SW 1271 (cell line): ENCODE measurements at regions not wholly inside any gene's neighbourhood (a gene's known extent, or its start where the extent isn't known, plus 50 kb on each side); places are given as distances from the start of the nearest gene placed in this dataset.
"Not testable (repeated sequence)": the region's sequence is repeated elsewhere in the genome, so short reads cannot be mapped to it uniquely, and the experiment has no call there.

Experiments
- DNase-seq, 2 experiments: peaks; one replicate each; lab custom pipeline; 2025; lab: John Stamatoyannopoulos, UW

DNA sequence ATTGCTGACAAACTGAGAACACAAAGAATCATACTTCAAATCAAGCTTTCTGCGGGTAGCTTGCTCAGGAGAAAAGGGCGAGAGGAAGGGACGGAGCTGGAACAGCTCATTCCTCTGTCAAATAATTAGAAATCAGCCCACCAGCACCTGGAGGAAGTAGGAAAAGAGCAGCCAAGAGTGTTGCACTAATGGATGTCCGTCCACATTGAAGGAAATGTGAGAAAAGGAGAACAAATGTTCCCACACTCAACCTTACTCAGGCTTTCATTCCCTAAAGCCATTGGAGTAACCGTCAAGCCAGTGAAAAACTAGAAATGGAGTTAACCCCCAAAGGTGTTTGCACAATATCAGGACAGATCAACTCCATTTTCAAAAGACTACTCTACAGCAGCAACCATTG, 233.0 kb upstream of the PRKD1 start:
- DNase-seq = no peak

DNA sequence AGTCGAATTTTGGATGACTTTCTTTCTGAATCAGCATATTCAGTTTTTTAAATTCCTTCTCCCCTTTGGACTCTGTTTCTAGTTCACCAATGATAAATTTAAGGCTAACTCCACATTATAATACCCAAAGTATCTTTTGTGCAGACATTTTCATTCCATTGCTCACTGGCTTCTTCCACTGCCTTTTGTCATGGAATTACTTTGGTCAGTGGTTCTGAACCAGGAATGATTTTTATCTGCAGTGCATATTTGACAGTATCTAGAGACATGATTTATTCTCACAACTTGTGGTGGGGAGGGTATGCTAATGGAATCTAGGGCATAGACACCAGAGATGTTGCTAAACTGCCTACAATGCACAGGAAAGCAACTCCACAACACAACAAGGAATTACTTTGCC, 234.4 kb upstream of the PRKD1 start:
- no peak for DNase-seq

DNA sequence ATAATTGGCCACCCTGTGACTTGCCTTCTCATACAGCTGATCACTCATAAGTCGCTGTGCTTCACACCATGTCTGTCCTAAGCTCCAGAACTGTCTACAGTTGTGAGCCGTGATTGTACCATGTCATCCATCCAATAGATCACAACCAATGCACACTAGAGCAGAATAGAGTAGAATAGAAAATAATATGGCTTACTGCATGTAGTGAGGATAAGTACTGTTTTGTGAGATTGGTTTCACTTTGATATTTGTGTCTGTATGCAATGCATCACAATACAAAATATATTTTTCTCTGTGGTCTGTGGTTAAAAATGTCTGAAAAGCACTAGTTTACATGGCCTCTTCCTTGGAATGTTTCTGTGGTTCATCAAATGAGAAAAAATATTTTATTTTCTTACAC, 237.6 kb upstream of the PRKD1 start:
- no peak for DNase-seq

DNA sequence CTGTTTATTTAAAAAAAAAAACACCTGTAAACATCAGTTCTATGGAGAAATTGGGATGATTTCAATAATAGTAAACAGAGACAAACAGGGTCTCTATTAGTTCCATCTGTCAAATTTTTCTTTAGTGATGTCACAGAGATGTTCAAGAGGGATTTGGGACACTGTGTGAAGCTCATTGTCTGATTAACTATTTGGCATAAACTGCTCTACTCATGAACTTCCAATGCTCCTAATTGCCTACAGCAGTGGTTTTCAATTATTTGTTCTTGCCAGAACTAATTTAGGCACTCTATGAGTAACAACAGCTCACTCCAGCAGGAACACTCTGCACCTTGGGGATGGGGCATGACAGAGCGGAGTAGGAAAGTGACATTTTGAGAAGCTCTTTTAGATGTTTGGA, 250.1 kb upstream of the PRKD1 start:
- DNase-seq = no peak

DNA sequence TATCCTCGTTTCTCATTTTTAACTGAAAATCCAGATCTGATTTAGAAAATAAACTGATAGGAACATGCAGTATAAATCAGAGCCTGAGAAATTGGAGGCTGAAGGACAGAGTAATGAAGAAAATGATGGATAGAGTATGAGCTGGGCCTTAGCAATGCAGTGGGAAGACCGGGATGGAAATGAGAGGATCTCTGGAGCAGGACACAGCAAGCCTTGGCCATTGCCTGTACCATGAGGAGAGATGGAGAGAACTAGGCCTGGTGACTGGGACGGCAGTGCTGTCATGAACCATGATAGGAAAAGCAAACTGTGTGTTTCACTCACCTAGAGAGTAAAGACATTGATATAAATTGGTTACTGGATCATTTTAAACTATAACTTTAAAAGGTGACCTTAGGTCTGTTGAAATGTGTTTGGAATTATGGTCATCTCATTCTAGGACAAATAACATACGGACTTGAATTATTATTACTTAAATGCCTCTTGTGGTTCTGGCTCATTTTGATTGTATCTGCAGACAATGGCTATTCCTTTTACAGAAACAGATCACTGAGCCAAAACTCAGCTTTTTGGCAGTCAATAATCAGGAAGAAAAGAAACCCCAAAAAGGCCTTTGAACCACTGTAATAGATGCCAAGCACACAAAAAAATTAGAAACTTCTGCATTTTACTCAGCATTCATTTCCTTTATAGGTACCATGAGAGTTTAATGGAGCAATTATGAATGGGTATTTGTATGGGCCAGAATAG, 251.9 kb upstream of the PRKD1 start:
- no peak for DNase-seq

DNA sequence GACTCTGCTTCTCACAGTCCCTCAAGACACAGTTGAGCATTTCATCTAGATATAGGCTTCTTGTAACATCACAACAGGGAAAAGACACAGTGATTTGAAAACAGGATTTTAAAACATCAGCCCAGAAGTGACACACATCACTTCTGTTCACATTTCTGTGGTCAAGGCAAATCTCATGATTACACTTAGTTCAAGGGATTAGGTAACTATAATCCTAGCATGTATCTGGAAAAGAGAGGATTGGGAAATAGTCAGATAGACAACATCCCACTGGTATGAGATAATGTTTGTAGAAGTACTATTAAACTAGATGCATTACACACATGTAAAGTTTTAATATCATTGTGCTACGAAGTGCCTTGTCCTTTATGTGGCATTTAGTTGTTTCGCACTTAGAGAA, 252.6 kb upstream of the PRKD1 start:
- no peak for DNase-seq

DNA sequence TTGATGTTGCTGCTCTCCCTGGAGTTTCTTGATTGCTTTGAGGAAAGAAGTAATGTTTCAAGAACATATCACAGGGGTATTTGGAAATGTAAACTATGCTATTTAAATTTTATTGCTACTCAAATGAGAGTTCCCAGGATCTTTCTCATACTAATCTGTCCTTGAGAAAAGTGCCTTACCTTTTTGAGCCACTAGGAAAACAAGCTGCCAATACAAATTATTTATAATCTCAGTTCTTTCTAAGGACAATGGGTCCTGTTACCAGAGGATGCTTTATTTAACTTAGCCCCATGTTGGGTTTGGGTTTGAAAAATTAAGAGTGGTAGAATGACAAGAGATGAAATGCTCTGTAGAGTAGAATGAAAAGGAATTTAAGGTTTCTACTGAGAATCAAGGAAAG, 258.2 kb upstream of the PRKD1 start:
- no peak for DNase-seq

DNA sequence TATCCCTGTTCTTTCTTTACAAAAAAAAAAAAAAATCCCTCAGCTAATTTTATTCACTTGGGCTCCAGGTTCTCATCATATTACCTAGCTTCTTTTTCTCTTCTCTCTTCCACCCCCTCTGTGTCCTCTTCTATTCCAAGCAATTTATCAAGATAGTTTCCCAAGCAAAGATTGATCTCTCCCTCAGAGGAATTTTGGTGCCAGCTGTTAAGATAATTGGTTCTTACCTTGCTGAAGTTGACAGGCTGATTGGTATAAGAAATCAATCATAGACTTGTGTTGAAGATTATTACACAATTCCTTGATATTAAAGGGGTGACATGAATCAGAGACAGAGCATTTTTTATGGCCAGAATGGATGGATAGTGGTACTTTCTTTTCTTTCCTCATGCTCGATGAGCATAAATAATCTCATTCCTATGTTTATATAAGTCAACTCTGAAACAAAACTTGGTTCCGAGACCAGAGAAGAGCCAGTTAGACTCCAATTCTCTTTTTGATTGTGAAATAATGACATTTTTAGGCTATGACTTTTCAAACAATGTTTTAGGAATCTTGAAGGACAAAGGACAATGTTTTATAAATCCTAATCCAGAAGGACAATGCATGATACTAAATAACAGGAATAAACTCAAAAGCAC, 264.1 kb upstream of the PRKD1 start:
- no peak for DNase-seq

DNA sequence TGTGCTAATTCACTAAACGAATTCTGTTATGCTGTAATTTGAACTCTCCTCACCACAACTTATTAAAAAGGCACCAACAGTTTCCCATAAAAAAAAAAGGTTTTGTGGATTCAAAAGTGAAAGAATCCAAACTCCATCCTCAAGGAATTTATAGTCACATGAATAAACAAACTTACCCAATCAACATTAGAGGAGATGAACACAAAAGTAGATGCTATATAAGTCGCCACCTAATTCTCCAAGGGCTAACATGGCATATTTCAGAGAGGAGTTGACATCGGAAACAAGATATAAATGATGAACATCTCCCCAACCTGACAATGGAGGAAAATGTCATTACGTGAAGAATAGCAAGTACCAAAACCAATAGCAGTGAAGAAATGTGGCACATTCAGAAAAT, 265.5 kb upstream of the PRKD1 start:
- DNase-seq = no peak

DNA sequence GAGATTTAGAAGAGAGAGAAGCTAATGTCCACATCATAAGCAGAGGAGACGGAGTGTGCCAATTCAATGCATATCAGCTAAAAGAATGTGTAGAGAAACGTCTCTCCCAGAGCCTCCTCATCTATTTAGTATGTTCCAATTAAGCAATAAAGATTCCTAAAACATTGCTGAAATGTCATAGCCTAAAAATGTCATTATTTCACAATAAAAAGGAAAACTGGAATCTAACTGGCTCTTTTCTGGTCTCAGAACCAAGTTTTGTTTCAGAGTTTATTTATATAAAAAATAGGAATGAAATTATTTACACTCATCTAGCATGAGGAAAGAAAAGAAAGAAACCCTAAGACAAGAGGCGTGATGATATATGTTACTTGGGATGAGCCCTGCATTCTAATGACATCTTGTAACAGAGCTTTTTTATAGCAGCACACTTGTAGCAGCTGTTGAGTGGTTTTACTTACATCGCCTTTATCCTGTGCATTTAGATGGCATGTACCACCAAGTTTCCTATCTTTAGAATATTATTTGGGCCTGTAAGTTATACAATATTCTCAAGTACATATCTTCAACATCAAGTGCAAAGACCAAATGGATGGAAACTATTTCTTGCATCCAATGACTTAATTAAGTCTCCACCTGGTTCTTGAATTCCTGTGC, 266.3 kb upstream of the PRKD1 start:
- DNase-seq = no peak

DNA sequence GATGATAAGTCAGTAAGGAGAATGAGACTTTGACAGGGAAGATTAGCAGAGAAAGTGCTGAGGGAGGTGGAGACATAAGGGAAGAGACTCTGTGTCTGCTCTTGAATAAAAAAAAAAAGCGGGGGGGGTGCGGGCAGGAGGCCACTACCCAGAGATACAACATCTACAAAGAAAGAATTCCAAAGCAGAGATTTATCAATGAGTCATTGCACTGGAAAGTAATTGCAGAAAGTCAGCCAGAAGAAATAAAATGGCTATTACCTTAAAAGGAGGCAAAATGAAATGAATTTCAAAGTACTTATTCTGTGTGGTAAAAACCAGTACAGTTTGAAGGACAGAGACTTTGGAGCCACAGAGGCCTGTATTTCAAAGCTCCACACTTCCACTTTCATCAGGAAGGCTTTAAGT, 267.1 kb upstream of the PRKD1 start:
- no peak for DNase-seq

DNA sequence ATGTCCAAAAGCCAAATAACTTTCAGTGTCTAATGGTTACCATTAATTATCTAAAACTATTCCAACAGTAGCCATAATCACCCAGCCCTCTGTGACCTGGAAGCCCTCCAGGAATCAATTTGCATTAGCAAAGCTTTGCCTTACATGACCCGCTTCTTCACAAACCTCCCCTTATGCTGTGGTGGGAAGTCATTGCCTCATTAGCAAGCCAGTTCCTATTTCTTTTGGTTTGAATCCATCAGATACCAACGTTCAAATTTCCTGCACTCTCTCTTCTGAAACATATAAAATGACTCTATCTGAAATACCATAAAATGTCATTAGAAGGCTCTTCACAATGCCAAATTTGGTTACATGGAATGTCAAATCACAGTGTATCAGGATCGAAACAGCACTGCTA, 268.3 kb upstream of the PRKD1 start:
- DNase-seq = no peak

DNA sequence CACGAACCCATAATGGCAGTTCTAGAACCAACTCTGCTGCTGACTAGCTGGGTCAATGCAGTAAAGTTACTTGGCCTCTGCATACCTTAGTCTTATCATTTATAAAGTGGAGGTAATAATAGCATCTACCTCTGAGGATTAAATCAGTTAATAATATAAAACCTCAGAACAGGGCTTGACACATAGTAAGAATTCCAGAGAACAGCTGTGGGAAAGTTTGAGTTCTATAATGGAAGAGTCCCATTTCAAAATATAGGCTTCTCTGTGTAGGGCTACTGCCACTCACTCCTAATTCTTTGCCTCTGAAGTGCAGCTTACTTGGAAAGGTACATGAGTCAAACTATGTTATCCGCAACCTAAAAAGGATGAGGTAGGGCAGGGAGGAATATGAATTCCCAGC, 269.2 kb upstream of the PRKD1 start:
- no peak for DNase-seq

DNA sequence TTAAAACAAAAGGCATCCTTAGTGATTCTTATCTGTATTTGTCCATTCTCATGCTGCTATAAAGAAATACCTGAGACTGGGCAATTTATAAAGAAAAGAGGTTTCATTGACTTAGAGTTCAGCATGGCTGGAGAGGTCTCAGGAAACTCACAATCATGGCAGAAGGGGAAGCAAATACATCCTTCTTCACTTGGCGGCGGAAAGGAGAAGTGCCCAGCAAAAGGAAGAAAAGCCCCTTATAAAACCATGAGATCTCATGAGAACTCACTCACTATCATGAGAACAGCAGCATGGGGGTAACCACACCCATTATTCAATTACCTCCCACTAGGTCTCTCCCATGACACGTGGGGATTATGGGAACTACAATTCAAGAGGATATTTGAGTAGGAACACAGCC, 271.1 kb upstream of the PRKD1 start:
- not testable (repeated sequence) for DNase-seq

DNA sequence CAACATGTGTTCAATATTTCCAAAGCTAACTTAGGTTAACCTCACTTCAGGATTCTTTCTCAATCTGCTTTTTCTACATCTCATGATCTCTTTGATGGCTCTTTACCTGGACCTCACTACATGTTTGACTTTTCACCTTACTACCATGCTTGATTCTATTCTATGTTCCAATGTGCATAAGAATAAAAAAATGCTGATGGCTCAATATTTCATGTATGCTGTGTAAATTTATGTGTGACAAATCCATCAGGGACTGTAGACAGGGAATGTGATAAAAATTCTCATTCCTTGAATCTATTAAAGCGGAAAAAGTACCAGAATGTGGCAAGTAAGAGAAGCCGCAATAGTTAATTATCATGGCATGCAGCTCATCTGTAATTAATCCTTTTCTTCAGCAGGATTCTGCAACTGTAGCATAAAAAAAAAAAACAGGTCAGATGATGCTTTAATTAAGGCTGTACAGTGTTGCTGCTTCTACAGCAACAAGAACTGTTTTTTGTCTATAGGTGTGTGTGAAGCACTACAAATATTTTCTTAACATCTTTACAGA, 276.9 kb upstream of the PRKD1 start:
- DNase-seq = no peak

DNA sequence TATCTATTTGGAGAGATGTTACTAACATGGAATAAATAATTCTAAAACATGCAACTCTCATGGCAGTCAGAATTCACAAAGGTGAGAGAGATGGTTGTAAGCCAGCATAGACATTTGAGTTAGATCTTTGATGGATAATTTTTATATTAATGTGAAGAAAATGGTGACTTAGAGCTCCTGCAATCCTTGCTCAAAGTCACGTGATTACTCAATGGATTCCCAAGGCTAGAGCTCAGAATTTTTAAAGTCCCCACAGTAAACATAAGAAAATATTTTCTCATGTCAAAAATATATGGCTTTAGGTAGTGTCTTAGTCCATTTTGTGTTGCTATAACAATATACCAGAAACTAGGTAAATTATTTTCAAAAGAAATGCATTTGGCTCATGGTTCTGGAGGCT, 281.5 kb upstream of the PRKD1 start:
- DNase-seq = no peak

DNA sequence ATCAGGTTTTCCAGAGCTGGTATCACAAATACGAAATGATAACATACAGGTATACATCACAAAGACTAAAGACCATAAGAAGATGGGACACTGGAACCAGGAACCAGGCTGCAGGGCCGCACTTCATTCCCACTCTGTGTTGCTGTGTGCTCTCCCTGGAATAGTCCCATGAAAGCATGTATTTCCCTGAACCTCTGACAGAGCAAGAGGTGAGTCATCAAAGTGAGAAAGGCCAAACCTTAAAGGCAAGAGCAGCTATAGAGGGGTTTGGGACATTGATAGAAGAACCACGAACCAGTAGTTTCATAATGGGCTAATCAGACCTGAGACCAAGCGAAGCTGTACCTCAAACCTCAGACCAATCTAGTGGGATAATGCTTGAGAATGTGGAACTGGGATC, 283.0 kb upstream of the PRKD1 start:
- no peak for DNase-seq

DNA sequence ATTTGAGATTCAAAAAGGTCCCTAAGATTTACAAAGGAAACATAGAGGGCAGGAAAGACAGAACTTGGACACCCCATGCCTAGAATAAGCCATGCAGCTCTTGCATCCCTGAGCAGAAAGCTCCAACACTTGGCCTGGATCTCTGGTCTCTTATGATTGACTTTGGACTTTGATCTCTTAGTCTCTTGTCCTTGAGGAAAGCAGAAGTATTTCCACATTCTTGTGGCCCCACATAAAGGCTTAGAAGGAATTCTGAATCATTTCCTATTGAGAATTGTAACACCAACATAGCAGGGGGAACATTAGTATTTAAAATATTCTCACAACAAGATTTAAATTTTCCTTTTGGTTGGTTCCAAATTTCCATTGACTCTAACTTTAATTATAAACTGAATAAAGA, 283.7 kb upstream of the PRKD1 start:
- DNase-seq = no peak

DNA sequence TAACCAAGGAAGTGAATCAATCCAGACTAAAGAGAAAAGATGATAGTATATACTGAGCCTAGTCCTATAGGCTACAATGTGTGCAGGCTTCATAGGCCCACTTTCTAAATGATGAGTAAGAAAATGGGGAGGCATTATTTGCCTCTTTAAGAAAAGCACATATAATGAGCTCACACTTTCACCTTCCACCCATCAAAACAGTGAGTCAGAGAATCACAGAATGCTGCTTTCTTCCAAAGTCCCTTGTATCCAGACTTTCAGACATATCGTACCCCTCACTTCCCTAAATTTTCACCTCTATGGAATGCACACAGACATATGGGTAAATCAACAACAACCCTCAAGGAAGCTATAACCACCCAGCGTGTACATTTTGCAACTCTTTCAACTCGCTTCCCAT, 286.4 kb upstream of the PRKD1 start:
- no peak for DNase-seq

DNA sequence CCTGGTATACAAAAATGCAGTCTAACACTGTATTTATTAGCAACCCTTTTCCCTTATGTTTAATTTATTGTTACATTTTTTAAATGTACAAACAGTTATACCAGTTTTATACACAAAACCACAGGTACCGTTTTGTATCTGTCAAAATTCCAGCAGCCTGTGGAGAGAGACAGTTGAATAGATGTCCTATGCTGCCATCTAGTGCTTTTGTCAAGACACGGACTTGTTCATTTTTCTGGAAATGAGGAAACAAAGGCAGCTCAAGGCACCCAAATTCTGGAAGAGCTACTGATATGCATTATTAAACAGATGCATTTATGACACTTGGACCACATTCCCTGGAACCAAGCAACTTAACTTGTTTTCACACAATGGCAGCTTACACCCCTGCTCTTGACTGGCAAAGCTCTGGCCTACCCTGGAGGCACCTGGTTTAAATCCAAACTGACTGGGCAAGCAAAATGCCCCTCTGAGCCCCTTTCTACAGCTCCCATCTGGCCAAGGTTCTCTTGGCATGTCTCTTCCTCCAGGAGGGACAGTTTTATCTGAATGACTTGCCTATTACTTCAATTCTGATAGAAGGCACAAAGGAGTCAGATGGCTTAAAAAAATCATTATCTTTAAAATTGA, 286.9 kb upstream of the PRKD1 start:
- peak in 1 of 2 experiments; percentile 57 for DNase-seq

DNA sequence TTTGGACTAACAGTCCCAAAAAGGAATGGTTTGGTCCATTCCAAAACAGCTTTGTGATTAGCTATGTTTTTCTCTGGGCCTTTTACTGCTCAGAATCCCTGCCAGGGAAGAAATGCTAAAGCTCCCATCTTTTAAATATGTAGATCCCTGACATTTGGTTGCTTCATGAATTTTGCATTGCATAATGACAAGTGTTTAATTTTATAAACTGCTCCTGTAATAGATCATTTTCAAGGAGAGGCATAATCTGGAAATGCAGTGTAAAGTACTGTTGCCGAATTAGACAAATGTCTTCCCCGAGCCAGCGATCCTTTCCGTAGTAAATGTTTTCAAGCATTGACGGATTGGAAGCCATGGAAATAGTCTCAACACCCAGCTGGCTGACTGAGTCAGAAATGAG, 291.3 kb upstream of the PRKD1 start:
- DNase-seq = no peak

DNA sequence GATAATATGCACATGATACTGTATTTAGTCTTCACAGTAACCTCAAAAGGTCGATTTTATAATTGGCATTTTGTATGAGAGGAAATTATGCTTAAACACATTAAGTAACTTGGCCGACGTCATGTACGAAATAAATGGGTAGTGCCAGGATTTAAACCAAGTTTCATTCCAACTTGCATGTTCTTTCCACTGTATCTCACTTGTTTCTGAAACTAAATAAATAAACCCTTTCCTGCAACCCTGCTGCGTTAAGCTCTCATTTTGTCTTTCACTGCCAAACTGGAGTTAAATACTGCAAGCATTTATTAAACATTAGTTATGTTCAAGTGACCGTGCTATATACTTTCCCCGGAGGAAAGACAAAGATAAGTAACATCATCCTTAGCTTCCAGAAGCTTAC, 293.9 kb upstream of the PRKD1 start:
- DNase-seq = no peak

DNA sequence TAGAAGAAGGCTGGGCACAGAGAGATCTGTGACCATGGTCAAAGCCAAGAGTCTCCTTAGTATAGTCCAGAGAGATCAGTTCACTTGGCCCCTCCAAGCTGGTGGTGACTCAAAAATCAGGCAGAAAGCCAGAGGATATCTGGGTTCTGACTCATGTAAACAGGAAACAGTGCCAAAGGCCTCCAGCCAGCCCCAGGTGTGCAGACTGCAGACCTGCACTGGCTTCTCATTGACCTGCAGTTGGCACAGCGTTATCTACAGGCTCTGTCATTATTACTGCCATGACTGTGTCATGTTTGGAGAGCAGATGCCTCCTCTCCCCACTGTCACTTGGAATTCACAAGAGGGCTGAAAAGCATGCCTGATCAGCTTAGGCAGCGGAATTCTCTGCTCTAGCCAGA, 295.7 kb upstream of the PRKD1 start:
- peak; percentile 69 to 90 for DNase-seq
